ENCODE measurements at regions not wholly inside any gene's neighbourhood (a gene's known extent, or its start where the extent isn't known, plus 50 kb on each side); places are given as distances from the start of the nearest gene placed in this dataset.
A peak's percentile ranks its signal among the peaks of the same experiment; 100 is the strongest.

GRCh38 chrX:117511379-117511778, 605.2 kb downstream of the KLHL13 start:
- Histone ChIP-seq H3K4me1 (no peaks in the 10 kb centered on the region), H3K36me3 (no peaks in the 10 kb centered on the region), H3K27me3 (no peaks in the 10 kb centered on the region), H3K9me3 (no peaks in the 10 kb centered on the region), H3K4me3 (replicated peaks in 1 of 3) (no peak overlapping the region), H3K27ac (no peak overlapping the region)
- DNase-seq, result no peak
- TF ChIP-seq POLR2A (IDR thresholded peaks at IDR 0.05), result no peak
- no peak for TF ChIP-seq CTCF (IDR thresholded peaks at IDR 0.05)
- intact Hi-C loops (cut with DNase I), result no loop called here

- H3K9me3 ChIP-seq, result no peaks in the 10 kb centered on the region
- TF ChIP-seq POLR2A (IDR thresholded peaks at IDR 0.05) (no peak), CTCF (IDR thresholded peaks at IDR 0.05) (no peak)
- intact Hi-C loops (cut with DNase I), result no loop called here
- H3K36me3 ChIP-seq, result no peaks in the 10 kb centered on the region
- no peak for DNase-seq
- no peaks in the 10 kb centered on the region for H3K27me3 ChIP-seq
- H3K4me1 ChIP-seq, result no peaks in the 10 kb centered on the region
- H3K27ac ChIP-seq, result no peak overlapping the region
- 30 to 37% methylated on average over 3 of the region's 3 CpGs for WGBS, 2 donors
- no peak overlapping the region for H3K4me3 ChIP-seq (replicated peaks in 1 of 3)
Measured at GRCh38 chrX:117510453-117510852, 606.2 kb downstream of the KLHL13 start.

GRCh38 chrX:117508021-117508420, 608.6 kb downstream of the KLHL13 start:
- no peak for TF ChIP-seq POLR2A (IDR thresholded peaks at IDR 0.05)
- TF ChIP-seq CTCF (IDR thresholded peaks at IDR 0.05), result no peak
- Histone ChIP-seq H3K27ac (no peak overlapping the region), H3K4me1 (no peaks in the 10 kb centered on the region), H3K36me3 (no peaks in the 10 kb centered on the region), H3K9me3 (no peaks in the 10 kb centered on the region), H3K27me3 (no peaks in the 10 kb centered on the region), H3K4me3 (replicated peaks in 1 of 3) (no peak overlapping the region)
- intact Hi-C loops (cut with DNase I), result no loop called here
- DNase-seq, result no peak
- WGBS, 2 donors, result 67 to 73% methylated on average over 2 of the region's 2 CpGs

GRCh38 chrX:117487421-117487820, 629.2 kb downstream of the KLHL13 start:
- 12 to 18% methylated on average over 1 of the region's 1 CpG for WGBS, 2 donors
- H3K4me3 ChIP-seq (replicated peaks in 1 of 3), result no peak overlapping the region
- intact Hi-C loops (cut with DNase I), result no loop called here
- peak in 1 of 2 donors; percentile 12 for DNase-seq
- H3K9me3 ChIP-seq, result no peaks in the 10 kb centered on the region
- H3K27me3 ChIP-seq, result no peaks in the 10 kb centered on the region
- H3K27ac ChIP-seq, result no peak overlapping the region
- H3K36me3 ChIP-seq, result no peaks in the 10 kb centered on the region
- TF ChIP-seq POLR2A (IDR thresholded peaks at IDR 0.05) (no peak), CTCF (IDR thresholded peaks at IDR 0.05) (no peak)
- peaks cover 0 to 8% of the 10 kb centered on the region in 2 donors for H3K4me1 ChIP-seq

GRCh38 chrX:117483950-117484349, 632.7 kb downstream of the KLHL13 start:
- intact Hi-C loops (cut with DNase I), result no loop called here
- no peak overlapping the region for H3K4me3 ChIP-seq (replicated peaks in 1 of 3)
- no peak for DNase-seq
- H3K27ac ChIP-seq, result no peak overlapping the region
- peaks cover 0 to 8% of the 10 kb centered on the region in 2 donors for H3K4me1 ChIP-seq
- no peaks in the 10 kb centered on the region for H3K27me3 ChIP-seq
- no peaks in the 10 kb centered on the region for H3K9me3 ChIP-seq
- no peaks in the 10 kb centered on the region for H3K36me3 ChIP-seq
- TF ChIP-seq POLR2A (IDR thresholded peaks at IDR 0.05) (no peak), CTCF (IDR thresholded peaks at IDR 0.05) (no peak)
- WGBS, 2 donors, result 75 to 97% methylated on average over 4 to 6 of the region's 6 CpGs
